ENCODE measurements at regions not wholly inside any gene's neighbourhood (a gene's known extent, or its start where the extent isn't known, plus 50 kb on each side); places are given as distances from the start of the nearest gene placed in this dataset.
A peak's percentile ranks its signal among the peaks of the same experiment; 100 is the strongest.
"Not testable (repeated sequence)": the region's sequence is repeated elsewhere in the genome, so short reads cannot be mapped to it uniquely, and the experiment has no call there.

DNA sequence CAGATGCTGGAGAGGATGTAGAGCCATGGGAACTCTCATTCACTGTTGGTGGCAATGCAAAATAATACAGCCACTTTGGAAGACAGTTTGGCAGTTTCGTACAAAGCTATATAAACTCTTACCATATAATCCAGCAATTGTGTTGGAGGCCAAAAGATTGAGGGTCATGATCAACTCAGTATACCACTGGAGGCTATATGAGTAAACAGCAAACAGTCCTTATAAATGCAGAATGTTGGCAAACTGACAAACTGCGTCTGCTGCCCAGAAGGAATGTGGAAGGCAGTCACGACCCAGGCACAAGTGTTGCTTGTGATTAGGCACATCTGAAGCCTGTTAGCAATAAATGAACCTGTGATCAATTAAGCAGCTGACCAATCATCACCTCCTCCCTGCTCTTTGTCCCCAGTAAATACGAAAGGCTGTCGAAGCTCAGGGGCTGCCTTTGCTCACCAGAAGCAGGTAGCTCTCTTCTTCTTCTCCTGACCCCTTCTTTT is 98.1 kb upstream of the SPOPL start:
- DNase-seq = no peak

DNA sequence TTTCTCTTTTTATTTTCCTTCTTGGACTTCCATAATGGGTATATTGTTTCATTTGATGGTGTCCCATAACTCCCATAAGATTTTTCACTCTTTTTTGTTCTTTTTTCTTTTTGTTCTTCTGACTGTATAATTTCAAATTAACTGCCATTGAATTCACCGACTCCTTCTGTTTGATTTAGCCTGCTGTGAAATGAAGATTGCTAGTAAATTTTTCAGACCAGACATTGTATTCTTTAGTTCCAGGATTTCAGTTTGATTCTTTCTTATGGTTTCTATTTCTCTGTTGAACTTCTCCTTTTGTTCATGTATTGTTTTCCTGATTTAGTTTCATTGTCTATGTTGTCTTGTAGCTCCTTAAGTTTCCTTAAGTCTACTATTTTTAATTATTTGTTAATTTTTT is 87.6 kb upstream of the SPOPL start:
- no peak for DNase-seq

DNA sequence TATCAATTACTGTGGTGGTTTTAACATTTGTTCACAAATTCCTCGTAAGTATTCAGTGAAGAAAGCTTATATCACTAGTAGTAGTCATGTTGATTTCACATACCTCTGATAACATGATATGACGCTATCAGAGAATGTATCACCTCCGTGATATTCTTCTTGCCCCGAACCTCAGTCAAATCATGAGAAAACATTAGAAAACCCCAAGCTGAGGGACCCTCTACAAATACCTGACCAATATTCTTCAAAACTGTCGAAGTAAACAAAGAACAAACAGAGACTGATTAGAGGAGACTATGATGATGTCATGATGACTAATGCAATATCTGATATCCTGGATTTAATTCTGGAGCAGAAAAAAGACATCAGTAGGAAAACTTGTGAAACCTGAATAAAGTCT is 85.6 kb upstream of the SPOPL start:
- DNase-seq = no peak

DNA sequence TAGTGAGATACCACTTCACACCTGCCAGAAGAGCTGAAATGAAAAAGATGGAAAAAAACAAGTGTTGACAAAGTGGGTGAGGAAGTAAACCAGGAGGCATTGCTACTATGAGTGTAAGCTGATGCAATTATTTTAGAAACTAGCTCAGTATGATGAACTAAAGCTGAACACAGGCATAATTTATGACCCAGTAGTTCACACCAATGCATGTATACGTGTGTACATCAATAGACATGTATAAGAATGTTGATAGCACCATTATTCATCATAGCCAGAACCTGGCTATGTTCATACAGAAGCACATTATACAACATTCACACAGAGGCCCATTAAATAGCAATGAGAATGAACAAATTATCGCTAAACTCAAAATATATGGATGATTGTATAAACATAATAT is 83.1 kb upstream of the SPOPL start:
- DNase-seq = no peak

DNA sequence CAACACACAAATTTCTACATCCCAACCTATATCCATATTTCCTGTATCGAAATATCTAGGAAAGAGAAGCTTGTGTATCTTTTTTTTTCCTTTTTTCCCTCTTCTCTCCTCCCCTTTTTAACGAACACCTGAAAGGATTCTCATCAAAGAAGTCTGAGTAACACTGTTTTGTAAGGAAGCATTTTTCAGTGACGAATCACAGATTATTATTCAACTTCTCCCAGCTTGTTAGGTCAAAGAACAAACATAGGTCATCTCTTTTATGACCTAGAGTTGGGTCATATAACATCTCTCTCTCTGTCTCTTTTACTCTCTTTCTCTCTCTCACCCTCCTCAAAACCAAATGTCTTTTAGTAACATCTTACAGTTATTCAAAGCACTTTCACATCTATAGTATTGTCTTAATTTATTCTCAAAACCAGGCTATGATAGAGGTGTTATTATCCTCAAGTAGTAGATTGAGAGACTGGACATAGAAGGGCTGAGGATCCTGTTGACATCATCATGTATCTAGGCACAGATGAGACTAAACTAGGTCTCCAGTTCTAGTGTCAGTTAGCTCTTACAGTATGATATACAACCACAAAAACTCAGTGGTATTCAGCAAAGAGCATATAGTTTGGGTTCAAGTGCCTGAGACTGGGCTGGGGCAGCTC is 80.1 kb upstream of the SPOPL start:
- no peak for DNase-seq

DNA sequence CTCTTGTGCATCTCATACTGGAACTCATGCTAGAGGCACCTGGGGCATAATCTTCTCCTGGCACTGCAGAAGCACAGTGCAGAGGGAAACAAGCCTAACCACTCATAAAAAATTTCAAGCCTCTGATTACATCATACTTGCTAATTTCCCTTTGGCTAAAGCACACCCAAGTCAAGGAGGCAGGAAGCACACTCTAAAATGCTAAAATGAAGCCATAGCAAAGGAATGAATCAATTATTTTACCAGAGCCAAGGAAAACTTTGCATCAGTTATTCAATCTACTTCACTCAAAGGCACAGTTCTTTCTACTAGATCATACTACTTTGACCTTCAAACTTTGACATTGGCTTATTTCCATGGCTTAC is 79.6 kb upstream of the SPOPL start:
- no peak for DNase-seq

DNA sequence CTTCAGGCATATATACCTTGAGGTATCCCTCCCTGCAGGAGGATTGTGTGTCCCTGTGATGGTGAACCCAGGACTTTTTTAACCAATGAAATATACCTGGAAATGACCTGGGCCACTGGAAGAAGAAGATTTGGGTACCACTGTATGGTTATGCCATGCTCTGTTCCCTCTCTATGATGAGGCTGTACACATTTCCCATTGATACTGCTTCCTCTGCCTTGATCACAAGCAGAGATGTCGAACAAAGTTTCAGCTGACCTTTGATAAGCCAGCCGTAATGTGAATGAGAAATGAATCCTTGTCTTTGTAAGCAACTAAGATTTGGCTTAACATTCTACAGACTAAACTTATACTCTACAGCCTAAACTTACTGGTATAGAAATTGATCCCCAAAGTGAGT is 78.4 kb upstream of the SPOPL start:
- DNase-seq = no peak

DNA sequence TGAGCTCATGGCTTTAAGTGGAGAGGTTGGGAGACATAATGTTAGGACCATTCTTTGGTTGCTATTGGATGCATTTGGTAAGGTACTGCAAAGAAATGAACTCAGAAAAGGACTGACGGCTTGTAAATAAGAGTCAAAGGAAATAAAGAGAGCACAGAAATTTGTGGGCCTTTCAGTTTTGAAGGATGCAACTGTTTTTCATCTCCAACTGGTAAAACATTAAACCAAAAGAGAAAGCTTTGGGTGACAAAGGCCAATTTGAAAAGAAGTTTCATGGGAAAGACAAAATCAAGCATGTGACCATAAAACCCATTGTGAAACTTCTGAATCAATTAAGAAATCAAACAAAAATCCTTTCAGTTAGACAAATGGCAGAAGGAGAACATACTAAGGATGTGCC is 77.8 kb upstream of the SPOPL start:
- DNase-seq = no peak

DNA sequence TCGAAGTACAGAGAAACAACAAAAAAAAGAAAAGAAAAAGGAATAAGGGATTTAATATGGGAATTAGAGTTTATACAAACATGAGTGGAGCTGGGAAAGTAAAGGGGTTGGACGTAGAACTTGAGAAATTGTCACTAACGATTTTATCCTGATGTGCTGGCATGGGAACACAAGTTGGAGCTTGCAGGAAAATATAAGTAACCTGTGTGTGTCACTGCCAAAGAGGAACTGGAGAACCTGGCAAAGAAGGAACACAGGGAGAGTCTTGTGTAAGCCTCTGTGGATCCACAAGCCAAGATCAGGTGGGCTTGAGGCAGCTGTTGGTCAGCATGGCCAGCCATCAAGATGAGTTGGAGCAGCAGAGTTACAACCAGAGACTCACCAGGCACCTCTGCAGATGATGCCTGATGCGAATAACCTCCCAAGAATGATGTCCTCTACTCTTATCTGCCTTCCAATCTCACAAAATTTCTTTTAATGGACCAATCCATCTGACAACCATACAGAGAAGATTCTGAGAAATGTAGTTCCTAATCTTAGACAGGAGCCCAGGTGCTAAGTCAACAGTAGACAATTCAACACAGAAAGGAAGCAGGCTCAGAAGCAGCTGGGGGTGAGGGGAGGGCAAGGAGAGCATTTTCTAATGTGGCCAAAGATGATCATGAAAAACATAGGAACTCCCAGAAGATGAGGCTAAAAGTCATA is 77.0 kb upstream of the SPOPL start:
- DNase-seq = no peak

DNA sequence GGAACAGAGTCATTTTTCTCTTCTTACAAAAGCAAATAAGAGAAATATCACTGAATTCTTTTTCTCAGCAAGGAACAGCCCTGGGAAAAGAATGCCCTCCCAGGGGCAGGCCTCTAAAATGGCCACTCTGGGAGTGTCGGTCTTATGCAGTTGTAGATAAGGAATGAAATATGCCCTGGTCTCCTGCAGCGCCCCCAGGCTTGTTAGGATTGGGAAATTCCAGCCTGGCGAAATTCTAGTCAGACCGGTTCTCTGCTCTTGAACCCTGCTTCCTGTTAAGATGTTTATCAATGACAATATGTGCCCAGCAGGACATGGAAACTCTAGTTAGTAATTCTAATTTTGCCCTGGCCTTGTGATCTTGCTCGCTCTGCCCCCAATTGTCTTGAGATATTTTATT is 75.5 kb upstream of the SPOPL start:
- not testable (repeated sequence) for DNase-seq

DNA sequence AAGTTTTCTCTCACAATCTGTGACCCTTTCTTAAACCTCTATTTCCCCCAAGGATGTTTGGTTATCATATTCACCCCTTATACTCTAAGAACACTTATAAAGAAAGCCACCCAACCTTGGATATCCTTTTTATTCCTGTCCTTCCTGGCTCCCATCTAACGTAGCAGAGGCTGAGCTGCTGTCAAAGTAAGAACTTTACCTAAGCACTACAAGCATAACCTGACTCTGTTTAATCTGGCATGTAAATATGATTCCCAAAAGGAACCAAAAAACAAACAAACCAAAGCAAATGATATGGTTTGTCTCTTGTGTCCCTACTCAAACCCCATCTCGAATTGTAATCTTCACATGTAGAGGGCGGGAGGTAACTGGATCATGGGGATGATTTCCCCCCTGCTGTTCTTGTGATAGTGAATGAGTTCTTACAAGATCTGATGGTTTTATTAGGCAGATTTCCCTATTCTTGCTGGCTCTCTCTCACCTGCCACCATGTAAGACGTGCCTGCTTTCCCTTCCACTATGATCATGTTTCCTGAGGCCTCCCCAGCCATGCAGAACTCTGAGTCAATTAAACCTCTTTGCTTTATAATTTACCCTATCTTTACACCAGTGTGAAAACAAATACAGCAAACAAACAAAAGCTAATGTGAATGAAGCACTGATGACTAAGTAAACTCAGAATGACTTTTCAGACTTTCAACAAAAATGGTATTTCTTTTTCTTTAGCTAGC is 72.7 kb upstream of the SPOPL start:
- no peak for DNase-seq

DNA sequence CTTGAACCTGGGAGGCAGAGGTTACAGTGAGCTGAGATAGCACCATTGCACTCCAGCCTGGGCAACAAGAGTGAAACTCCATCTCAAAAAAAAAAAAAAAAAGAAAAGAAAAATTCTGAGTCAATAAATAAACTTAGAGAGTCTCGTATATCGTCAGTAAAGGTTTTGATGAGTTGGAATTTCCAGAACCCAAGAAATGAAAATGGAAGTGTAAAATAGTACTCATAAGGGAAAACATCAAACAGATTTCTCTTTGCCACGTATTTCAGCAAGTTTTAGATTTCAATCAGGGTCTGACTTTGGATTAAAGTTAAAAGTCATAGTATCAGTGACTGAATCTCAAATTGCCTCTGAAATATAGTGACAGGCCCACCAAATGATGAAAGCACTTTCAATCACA is 71.4 kb upstream of the SPOPL start:
- no peak for DNase-seq

DNA sequence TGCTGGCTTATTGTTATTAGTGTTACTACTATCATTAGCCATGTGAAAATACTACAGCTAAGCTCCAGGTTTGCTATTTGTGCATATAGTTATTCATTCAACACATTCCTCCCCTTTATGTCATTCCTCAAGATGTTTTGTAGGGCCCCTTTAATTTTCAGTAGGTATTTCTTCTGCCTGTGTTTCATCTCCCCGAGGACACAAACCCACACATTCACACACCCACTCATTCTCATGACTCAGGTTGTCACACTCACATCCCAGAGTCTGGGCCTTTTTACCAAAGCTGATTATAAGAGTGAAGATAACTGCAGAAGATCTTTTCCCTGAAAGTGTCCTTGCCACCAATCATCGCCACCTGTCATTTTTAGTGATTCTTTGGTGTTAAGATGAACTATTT is 68.6 kb upstream of the SPOPL start:
- DNase-seq = no peak

DNA sequence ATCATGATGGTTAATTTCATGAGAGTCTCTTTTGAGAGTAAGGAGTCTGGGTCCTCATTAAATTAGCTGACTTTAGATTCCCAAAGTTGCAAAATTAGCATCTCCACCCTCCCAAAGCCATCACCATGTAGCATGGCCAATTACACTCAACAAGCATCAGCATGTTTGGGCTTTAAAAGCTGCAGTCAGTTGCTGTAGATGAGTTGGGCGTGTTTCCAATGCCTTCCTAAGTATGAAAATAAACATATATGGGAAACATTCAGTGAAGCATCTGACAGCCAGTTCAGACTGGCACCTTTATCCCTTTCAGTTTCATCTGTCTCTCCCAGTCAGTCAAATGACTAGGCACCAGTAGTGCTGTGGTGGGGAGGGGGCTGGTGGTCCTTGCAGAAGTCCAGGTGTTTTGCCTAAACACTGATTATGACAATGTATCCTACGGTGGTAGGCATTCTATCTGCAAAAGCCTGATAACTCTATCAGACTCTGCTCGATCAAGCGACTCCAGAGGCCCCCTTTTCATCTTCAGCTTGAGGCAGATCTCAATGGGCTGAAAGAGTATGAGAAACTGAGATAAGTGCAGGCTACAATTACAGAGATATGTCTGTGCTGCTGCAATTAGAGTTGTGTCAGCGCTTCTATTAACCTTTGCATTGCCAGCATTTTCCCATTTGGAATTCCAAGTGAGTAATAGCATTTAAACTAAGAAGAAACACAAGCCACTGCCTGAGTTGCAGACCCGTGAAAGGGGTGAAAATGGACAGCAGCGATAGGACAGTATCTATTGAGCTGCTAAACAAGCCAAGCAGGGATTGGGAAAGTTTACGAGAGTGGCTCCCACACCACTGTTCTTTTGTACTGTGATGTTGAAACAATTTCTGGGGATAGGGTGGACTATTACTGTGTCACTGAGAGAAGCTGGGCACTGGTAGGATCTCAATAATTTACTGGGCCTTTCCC is 67.3 kb upstream of the SPOPL start:
- no peak for DNase-seq

DNA sequence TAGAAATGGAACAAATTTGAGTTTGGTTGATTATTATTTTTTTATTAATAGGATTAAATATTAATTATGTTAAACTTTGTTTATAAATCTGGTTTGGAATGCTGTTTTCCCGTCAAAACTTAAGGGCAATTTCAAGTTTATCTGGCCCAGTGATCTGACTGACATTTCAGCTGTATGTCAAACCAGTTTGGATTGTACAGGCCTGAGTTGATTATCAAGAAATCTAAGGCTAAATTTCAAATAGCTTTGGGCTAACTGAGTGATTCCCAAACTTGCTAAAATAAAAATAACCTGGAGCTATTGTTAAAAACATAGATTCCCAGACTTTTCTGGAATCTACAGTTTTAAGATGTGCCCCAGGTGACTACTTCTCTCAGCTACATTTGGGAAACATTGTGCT is 65.9 kb upstream of the SPOPL start:
- no peak for DNase-seq

DNA sequence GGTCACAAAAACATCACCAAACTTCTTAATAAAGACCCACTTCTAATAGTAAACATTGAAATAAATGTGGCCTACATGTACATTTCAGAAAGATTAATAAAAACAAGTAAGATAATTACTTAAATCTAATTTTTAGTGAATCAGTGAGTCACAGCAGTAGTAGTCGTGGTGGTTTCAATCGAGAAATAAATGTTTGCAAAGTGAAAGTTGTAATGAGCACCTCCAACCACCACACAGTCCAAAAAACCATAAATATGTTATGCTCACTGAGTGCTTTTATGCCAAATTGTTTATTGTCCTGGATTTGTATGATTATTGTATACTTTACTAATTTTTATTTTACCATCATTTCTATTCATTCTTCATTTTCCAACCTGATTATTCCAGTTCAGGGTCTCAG is 61.8 kb upstream of the SPOPL start:
- DNase-seq = no peak

DNA sequence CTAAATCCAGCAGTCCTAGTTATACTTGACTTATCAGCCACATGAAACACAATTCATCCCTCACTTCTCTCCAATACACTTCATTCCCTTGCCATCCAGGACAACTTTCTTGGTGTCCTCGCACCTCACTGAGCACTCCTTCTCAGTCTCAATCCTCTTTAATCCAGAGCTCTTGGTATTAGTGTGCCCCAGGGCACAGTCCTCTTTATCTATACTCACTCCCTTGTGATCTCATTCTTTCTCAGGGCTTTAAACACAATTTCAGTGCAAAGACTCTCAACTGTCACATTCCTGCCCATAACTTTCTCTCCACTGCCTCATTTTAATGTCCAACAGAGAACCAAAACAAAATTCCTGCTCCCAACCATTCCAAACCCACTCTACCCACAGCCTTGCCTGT is 60.8 kb upstream of the SPOPL start:
- DNase-seq = no peak

DNA sequence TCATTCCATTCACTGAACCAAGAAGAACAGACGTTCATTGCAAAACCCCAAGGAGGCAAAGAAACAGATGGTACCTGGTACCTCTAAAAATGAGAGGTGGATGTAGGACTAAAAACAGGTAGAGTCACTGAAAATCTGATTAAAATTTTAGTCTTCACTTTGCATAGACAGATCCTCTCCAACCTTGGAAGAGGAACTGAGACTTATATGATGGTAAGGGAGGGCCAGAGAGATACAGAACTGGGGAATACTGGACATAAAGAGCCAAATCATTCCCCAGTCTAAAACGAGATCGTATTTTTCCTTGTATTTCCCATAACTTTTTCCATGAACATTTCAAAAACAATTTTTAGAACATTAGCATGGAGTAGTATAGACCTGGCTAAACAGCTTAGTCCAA is 59.7 kb upstream of the SPOPL start:
- DNase-seq = no peak

DNA sequence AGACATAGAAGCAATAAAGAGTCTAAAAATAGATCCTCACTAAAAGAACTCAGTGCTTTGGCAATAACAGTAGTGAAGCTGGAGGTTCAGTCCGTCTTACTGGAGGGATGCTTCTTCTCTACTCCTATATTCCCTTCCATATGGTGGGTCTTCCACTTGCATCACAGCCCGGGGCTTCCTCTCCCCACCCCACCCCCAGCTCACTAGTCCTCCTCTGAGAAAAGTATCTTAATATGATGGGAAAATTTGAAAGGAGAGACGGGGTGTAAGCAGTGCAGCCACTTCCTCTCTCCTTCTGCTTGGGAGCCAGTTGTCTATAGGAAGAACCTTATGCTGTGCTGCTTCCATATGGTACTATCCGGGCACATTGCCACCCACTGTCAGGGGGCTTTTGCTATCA is 57.2 kb upstream of the SPOPL start:
- DNase-seq = no peak

DNA sequence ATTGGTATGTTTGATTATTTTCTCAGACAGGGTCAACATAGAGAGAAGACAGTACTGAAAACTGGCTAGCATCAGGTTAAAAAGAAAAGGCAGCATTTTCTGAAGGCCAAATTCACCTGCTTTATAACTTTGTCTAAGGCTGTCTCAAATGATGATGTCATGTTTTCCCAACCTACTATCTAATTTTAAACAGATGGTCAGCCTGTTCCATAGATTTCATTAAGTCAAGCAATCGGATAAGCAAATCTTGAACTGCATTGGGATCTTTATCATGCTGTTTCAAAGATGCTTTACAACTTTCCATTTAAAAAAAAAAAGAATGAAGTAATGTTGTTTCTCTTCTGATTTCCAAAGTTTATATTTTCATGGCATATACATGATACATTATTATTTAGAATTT is 56.3 kb upstream of the SPOPL start:
- no peak for DNase-seq

DNA sequence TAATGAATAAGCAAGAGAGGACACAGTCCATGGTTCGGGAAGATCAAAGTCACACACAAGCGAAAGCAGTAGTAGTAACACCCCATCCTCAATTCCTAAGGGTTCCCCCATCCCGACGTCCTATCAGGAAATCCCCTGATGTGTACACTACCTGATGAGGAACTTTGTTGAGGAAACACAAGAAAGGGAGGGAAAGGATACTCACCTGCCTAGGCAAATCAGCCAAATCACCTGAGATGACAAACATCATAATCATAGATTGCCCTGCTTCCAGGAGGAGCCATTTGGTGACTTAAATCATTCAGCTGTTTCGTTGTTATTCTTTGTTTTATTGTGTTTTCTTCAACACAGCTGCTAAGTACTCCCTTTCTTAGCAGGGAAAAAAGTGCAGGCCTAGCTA is 55.5 kb upstream of the SPOPL start:
- peak in 1 of 2 experiments; percentile 10 for DNase-seq

DNA sequence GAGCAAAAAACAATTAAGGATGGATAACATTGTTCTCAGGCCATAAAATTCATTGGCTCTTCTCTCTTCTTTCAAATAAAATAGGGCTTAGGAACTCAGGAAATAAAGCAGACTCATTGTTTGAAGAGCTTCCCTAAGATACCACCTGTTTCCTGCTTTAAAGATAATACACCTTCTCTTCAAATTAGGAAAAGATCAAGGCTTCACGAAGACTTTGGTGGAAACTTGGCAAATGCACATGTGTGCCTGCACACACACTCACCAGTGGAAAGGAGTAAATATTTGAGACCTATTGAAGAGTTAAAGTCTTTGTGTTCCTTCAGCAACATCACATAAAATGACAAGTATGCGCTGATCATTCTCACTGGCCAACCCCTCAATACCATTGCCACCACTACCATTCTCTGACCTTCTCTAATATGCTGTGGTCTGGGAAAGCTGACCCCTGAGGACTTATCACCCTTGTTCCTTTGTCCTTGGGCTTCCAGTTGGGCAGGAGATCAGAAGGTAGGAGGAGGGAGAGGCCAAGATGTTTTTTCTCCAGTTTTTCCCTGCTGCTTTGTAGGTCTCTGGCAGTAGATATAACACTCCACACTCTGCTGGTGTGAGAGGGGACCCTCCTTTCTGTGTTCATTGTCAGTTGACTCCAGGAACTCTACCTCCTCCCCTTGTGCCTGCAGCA is 53.5 kb upstream of the SPOPL start:
- no peak for DNase-seq
